ENCODE measurements at regions not wholly inside any gene's neighbourhood (a gene's known extent, or its start where the extent isn't known, plus 50 kb on each side); places are given as distances from the start of the nearest gene placed in this dataset.

GRCh38 chr14:40229676-40230075 is 797.4 kb upstream of the FBXO33 start:
- TF ChIP-seq EZH2 (IDR thresholded peaks at IDR 0.05; ENCODE audit: low read length, missing control alignments) (no peak), CTCF (conservative IDR thresholded peaks at IDR 0.05 in 1 of 2, IDR thresholded peaks at IDR 0.05 in 1 of 2; ENCODE audit: low read depth in 1 of 2, low read length in 2 of 2) (no peak)

Measured in fibroblast of lung (primary cell).